ENCODE measurements at regions not wholly inside any gene's neighbourhood (a gene's known extent, or its start where the extent isn't known, plus 50 kb on each side); places are given as distances from the start of the nearest gene placed in this dataset.

DNA sequence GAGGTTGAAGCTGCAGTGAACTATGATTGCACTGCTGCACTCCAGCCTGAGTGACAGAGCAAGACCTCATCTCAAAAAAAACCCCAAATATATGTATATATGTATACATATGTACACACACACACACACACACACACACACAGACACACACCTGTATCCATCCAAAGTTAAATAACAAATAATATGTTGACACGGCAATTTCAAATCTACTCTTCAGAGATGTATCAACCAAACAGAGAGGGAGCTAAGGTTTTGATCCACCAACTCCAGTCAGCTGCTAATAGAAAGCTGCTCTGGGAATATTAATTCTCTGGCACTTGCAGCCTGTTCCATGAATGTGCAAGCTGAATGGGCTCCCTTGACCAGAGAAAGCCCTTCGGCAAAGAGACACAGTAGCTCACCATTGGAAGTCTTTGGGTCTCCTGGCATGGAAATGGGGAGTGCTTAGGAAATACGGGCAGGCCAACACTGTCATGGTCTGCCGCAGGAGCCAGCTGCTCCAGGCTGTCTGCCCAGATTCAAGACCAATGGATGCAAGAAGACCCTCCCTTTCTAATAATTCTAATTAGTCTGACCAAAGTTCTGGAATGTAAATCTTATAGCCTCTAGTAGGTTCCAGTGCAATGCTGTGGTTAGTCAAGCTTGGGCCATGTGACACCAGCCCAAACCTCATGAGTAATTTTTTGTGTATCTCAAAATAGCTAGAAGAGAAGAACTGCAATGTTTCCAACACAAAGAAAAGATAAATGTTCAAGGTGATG is 299.8 kb downstream of the KBTBD8 start:
- TF ChIP-seq CTCF (conservative IDR thresholded peaks at IDR 0.05; ENCODE audit: low read length) (no peak), EZH2phosphoT487 (IDR thresholded peaks at IDR 0.05; ENCODE audit: borderline replicate concordance, low read depth, low read length) (no peak)
